H9 (cell line): ENCODE measurements at regions not wholly inside any gene's neighbourhood (a gene's known extent, or its start where the extent isn't known, plus 50 kb on each side); places are given as distances from the start of the nearest gene placed in this dataset.

Experiments
- DNase-seq: peaks from one replicate; pipeline ENCODE4 v3.0.0-alpha.2; 2017
- H2AFZ ChIP-seq: one replicate; pipeline ENCODE4 v1.6.1; 2013; ENCODE audit warnings: mild to moderate bottlenecking, low read length, control low read depth, moderate library complexity
- H2AK5ac ChIP-seq: 2 replicates; pipeline ENCODE4 v1.6.1; 2013; ENCODE audit warnings: low read length, control low read depth, mixed read lengths; ENCODE audit not compliant: insufficient read length
- H2BK120ac ChIP-seq: one replicate; pipeline ENCODE4 v1.6.1; 2013; ENCODE audit warnings: low read depth, mild to moderate bottlenecking, low read length, control low read depth, inconsistent platforms; ENCODE audit not compliant: poor library complexity, severe bottlenecking
- H2BK12ac ChIP-seq: 2 replicates; pipeline ENCODE4 v1.6.1; 2013; ENCODE audit warnings: low read length, control low read depth, mixed read lengths, low read depth; ENCODE audit not compliant: insufficient read length
- H2BK15ac ChIP-seq: 2 replicates; pipeline ENCODE4 v1.6.1; 2013; ENCODE audit warnings: low read depth, low read length, control low read depth
- H2BK20ac ChIP-seq: one replicate; pipeline ENCODE4 v1.6.1; 2013; ENCODE audit warnings: low read depth, mild to moderate bottlenecking, low read length, control low read depth, inconsistent platforms; ENCODE audit not compliant: poor library complexity, severe bottlenecking
- H2BK5ac ChIP-seq: 2 replicates; pipeline ENCODE4 v1.6.1; 2013; ENCODE audit warnings: low read length, control low read depth, mixed read lengths; ENCODE audit not compliant: insufficient read length
- H3K14ac ChIP-seq: 2 replicates; pipeline ENCODE4 v1.6.1; 2013; ENCODE audit warnings: low read length, control low read depth; ENCODE audit not compliant: insufficient read depth
- H3K18ac ChIP-seq: 2 replicates; pipeline ENCODE4 v1.6.1; 2013; ENCODE audit warnings: low read depth, mild to moderate bottlenecking, mixed read lengths, low read length, control low read depth; ENCODE audit not compliant: insufficient read length
- H3K23ac ChIP-seq: 2 replicates; pipeline ENCODE4 v1.6.1; 2013; ENCODE audit warnings: low read length, control low read depth, mixed read lengths, low read depth; ENCODE audit not compliant: insufficient read length
- H3K23me2 ChIP-seq: 2 replicates; pipeline ENCODE4 v1.6.1; 2013; ENCODE audit warnings: low read depth, mild to moderate bottlenecking, mixed read lengths, low read length, control low read depth; ENCODE audit not compliant: insufficient read length, poor library complexity, severe bottlenecking
- H3K27ac ChIP-seq: 2 replicates; pipeline ENCODE4 v1.5.1; 2013; ENCODE audit warnings: low read length, control low read depth, mixed read lengths, low read depth; ENCODE audit not compliant: insufficient read length
- H3K27me3 ChIP-seq: 2 replicates; pipeline ENCODE4 v1.6.1; 2013; ENCODE audit warnings: low read length, control low read depth, inconsistent platforms; ENCODE audit not compliant: insufficient read depth
- H3K4ac ChIP-seq: 2 replicates; pipeline ENCODE4 v1.6.1; 2013; ENCODE audit warnings: low read depth, mild to moderate bottlenecking, control low read depth, inconsistent platforms, low read length, moderate library complexity
- H3K4me1 ChIP-seq: 2 replicates; pipeline ENCODE4 v1.6.1; 2013; ENCODE audit warnings: low read length, control low read depth, inconsistent platforms; ENCODE audit not compliant: insufficient read depth
- H3K4me2 ChIP-seq: 2 replicates; pipeline ENCODE4 v1.6.1; 2013; ENCODE audit warnings: low read length, control low read depth, mixed read lengths; ENCODE audit not compliant: insufficient read length, insufficient read depth
- H3K56ac ChIP-seq: 2 replicates; pipeline ENCODE4 v1.6.1; 2013; ENCODE audit warnings: low read depth, mild to moderate bottlenecking, mixed read lengths, low read length, control low read depth; ENCODE audit not compliant: insufficient read length
- H3K79me1 ChIP-seq: 2 replicates; pipeline ENCODE4 v1.6.1; 2013; ENCODE audit warnings: low read depth, mild to moderate bottlenecking, moderate library complexity, low read length, control low read depth, inconsistent platforms; ENCODE audit not compliant: insufficient read depth, poor library complexity, severe bottlenecking
- H3K79me2 ChIP-seq: 2 replicates; pipeline ENCODE4 v1.6.1; 2013; ENCODE audit warnings: low read length, control low read depth, inconsistent platforms; ENCODE audit not compliant: insufficient read depth
- H3K9ac ChIP-seq: 2 replicates; pipeline ENCODE4 v1.6.1; 2013; ENCODE audit warnings: low read length, control low read depth, mixed read lengths; ENCODE audit not compliant: insufficient read length; ENCODE audit errors: extremely low read depth
- H3K9me3 ChIP-seq: one replicate; pipeline ENCODE4 v1.6.1; 2013; ENCODE audit warnings: low read depth, low read length, inconsistent platforms; ENCODE audit not compliant: control insufficient read depth
- H3T11ph ChIP-seq: one replicate; pipeline ENCODE4 v1.6.1; 2013; ENCODE audit warnings: mild to moderate bottlenecking, low read length, control low read depth, inconsistent platforms
- H4K20me1 ChIP-seq: one replicate; pipeline ENCODE4 v1.6.1; 2013; ENCODE audit not compliant: control insufficient read depth, insufficient read length, insufficient read depth
- H4K5ac ChIP-seq: 2 replicates; pipeline ENCODE4 v1.6.1; 2013; ENCODE audit warnings: low read depth, mild to moderate bottlenecking, mixed read lengths, low read length, control low read depth; ENCODE audit not compliant: insufficient read length
- H4K8ac ChIP-seq: replicated peaks from 2 replicates; pipeline ENCODE4 v1.6.1; 2013; ENCODE audit warnings: low read length, control low read depth, mixed read lengths, low read depth; ENCODE audit not compliant: insufficient read length
- H4K91ac ChIP-seq: 2 replicates; pipeline ENCODE4 v1.6.1; 2013; ENCODE audit warnings: low read depth, mild to moderate bottlenecking, moderate library complexity, mixed read lengths, low read length, control low read depth; ENCODE audit not compliant: insufficient read length
- H3K27ac Mint-ChIP-seq, 3 experiments: 2 replicates in 2 of 3; 3 replicates in 1 of 3; pipeline ENCODE4 v1.8.0; 2020 to 2021; ENCODE audit warnings: mixed read lengths in 3 of 3, mild to moderate bottlenecking in 1 of 3, moderate library complexity in 1 of 3
- H3K27me3 Mint-ChIP-seq: 2 replicates; pipeline ENCODE4 v1.8.0; 2021; ENCODE audit warnings: low read depth, mild to moderate bottlenecking, moderate library complexity, mixed read lengths
- H3K36me3 Mint-ChIP-seq, 3 experiments: 2 replicates in 2 of 3; 3 replicates in 1 of 3; pipeline ENCODE4 v1.8.0; 2020 to 2021; ENCODE audit warnings: low read depth in 3 of 3, mixed read lengths in 3 of 3; ENCODE audit not compliant: insufficient read depth in 1 of 3
- H3K4me1 Mint-ChIP-seq, 2 experiments: 2 replicates each; pipeline ENCODE4 v1.8.0; 2020; ENCODE audit warnings: mixed read lengths in 2 of 2
- H3K4me3 Mint-ChIP-seq, 2 experiments: 2 replicates in 1 of 2; 3 replicates in 1 of 2; pipeline ENCODE4 v1.8.0; 2020 to 2021; ENCODE audit warnings: mild to moderate bottlenecking in 2 of 2, mixed read lengths in 2 of 2, moderate library complexity in 1 of 2
- H3K9me3 Mint-ChIP-seq, 2 experiments: 2 replicates in 1 of 2; 3 replicates in 1 of 2; pipeline ENCODE4 v1.8.0; 2020; ENCODE audit warnings: mild to moderate bottlenecking in 2 of 2, mixed read lengths in 2 of 2, moderate library complexity in 1 of 2
- WGBS: extraction: QIAGEN DNeasy Blood & Tissue Kit; methylation state at CpG from one replicate; pipeline ENCODE4 v1.1.7; 2013; ENCODE audit warnings: missing lambda C conversion rate, low lambda C conversion rate, mixed read lengths; ENCODE audit not compliant: insufficient read length; ENCODE audit errors: extremely low coverage; 5-methylcytosine and 5-hydroxymethylcytosine counted together
- TF ChIP-seq, protein P1 (sequence below): fragments of 200-600 bp; sonication (generic); conservative IDR thresholded peaks from 3 replicates; pipeline ENCODE4 v1.8.0; 2021; ENCODE audit warnings: antibody characterized with exemption, mild to moderate bottlenecking

GRCh38 chr12:24404086-24404815, 454.8 kb upstream of the SOX5 start:
- Histone ChIP-seq H4K8ac (no peak overlapping the region), H3K27me3 (no peaks in the 10 kb centered on the region), H3K23ac (no peak overlapping the region), H4K91ac (no peak overlapping the region), H3K9me3 (no peaks in the 10 kb centered on the region), H2AFZ (no peak overlapping the region), H2BK5ac (no peak overlapping the region), H3K9ac (no peak overlapping the region), H4K20me1 (no peaks in the 10 kb centered on the region), H3K79me1 (no peaks in the 10 kb centered on the region), H3K23me2 (no peaks in the 10 kb centered on the region), H3K4me1 (peaks cover 6% of the 10 kb centered on the region; the same call in 1 of the 2 replicates), H3K79me2 (no peaks in the 10 kb centered on the region), H3T11ph (no peak overlapping the region), H3K4me2 (no peak overlapping the region), H4K5ac (no peak overlapping the region), H3K4ac (no peak overlapping the region), H2BK12ac (no peak overlapping the region), H3K27ac (no peak overlapping the region), H3K56ac (no peak overlapping the region), H2AK5ac (no peak overlapping the region), H2BK15ac (no peak overlapping the region), H2BK20ac (no peak overlapping the region), H2BK120ac (no peak overlapping the region), H3K18ac (no peak overlapping the region), H3K14ac (no peak overlapping the region)
- H3K4me1 Mint-ChIP-seq: peaks cover 14 to 16% of the 10 kb centered on the region in 2 experiments
- TF ChIP-seq, protein P1, sequence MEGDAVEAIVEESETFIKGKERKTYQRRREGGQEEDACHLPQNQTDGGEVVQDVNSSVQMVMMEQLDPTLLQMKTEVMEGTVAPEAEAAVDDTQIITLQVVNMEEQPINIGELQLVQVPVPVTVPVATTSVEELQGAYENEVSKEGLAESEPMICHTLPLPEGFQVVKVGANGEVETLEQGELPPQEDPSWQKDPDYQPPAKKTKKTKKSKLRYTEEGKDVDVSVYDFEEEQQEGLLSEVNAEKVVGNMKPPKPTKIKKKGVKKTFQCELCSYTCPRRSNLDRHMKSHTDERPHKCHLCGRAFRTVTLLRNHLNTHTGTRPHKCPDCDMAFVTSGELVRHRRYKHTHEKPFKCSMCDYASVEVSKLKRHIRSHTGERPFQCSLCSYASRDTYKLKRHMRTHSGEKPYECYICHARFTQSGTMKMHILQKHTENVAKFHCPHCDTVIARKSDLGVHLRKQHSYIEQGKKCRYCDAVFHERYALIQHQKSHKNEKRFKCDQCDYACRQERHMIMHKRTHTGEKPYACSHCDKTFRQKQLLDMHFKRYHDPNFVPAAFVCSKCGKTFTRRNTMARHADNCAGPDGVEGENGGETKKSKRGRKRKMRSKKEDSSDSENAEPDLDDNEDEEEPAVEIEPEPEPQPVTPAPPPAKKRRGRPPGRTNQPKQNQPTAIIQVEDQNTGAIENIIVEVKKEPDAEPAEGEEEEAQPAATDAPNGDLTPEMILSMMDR: no peak
- no peak for DNase-seq
- no peaks in the 10 kb centered on the region for H3K9me3 Mint-ChIP-seq
- no peak overlapping the region; a peak in 1 of 7 replicates for H3K27ac Mint-ChIP-seq
- no peaks in the 10 kb centered on the region; a peak in 1 of 7 replicates for H3K36me3 Mint-ChIP-seq
- no peaks in the 10 kb centered on the region for H3K27me3 Mint-ChIP-seq
- no CpG with 5 or more reads among the region's 6 CpGs for WGBS
- H3K4me3 Mint-ChIP-seq: no peak overlapping the region
